Nephron (organoid): ENCODE measurements at regions not wholly inside any gene's neighbourhood (a gene's known extent, or its start where the extent isn't known, plus 50 kb on each side); places are given as distances from the start of the nearest gene placed in this dataset.

Experiments used
- H3K27ac Mint-ChIP-seq, 3 experiments: 2 replicates each; pipeline ENCODE4 v1.8.0; 2020; ENCODE audit warnings: mixed read lengths in 3 of 3, mild to moderate bottlenecking in 2 of 3, moderate library complexity in 1 of 3
- H3K27me3 Mint-ChIP-seq: 2 replicates; pipeline ENCODE4 v1.8.0; 2021; ENCODE audit warnings: low read depth, mild to moderate bottlenecking, moderate library complexity, mixed read lengths
- H3K36me3 Mint-ChIP-seq: 2 replicates; pipeline ENCODE4 v1.8.0; 2020; ENCODE audit warnings: low read depth, mixed read lengths
- H3K4me1 Mint-ChIP-seq: 2 replicates; pipeline ENCODE4 v1.8.0; 2020; ENCODE audit warnings: mixed read lengths
- H3K4me3 Mint-ChIP-seq, 3 experiments: 2 replicates each; pipeline ENCODE4 v1.8.0; 2020; ENCODE audit warnings: mild to moderate bottlenecking in 3 of 3, mixed read lengths in 3 of 3, moderate library complexity in 2 of 3
- H3K9me3 Mint-ChIP-seq: 2 replicates; pipeline ENCODE4 v1.8.0; 2020; ENCODE audit warnings: mixed read lengths
- CTCF ChIP-seq, 3 experiments: fragments of 200-600 bp; sonication (generic); IDR thresholded peaks; one replicate each; pipeline ENCODE4 v1.5.0; 2021; ENCODE audit warnings: antibody characterized with exemption in 3 of 3; ENCODE audit not compliant: unreplicated experiment in 3 of 3

- H3K27ac Mint-ChIP-seq, result peak overlapping the region in 2 of 3 experiments; percentile 16 to 73
- no peaks in the 10 kb centered on the region for H3K36me3 Mint-ChIP-seq
- peaks cover 33% of the 10 kb centered on the region for H3K27me3 Mint-ChIP-seq
Observed at GRCh38 chr10:44311563-44312051, 73.3 kb downstream of the CXCL12 start.

GRCh38 chr10:44310762-44311562 lies 73.9 kb downstream of the CXCL12 start:
- H3K27me3 Mint-ChIP-seq, result peaks cover 28% of the 10 kb centered on the region
- peaks cover 41% of the 10 kb centered on the region for H3K4me1 Mint-ChIP-seq
- peak overlapping the region in 2 of 3 experiments; percentile 16 to 73 for H3K27ac Mint-ChIP-seq
- no peaks in the 10 kb centered on the region for H3K36me3 Mint-ChIP-seq
- H3K4me3 Mint-ChIP-seq, result peak overlapping the region; percentile 31 to 50 (median 43)
- peak; percentile 93 to 98 (median 94) for TF ChIP-seq CTCF (IDR thresholded peaks at IDR 0.05; ENCODE audit: unreplicated experiment in 3 of 3)
- no peaks in the 10 kb centered on the region for H3K9me3 Mint-ChIP-seq

More at GRCh38 chr10:44311563-44312051, 73.3 kb downstream of the CXCL12 start:
- Mint-ChIP-seq H3K9me3 (no peaks in the 10 kb centered on the region), H3K4me3 (peak overlapping the region in 2 of 3 experiments; percentile 31 to 43), H3K4me1 (peaks cover 41% of the 10 kb centered on the region)
- no peak for TF ChIP-seq CTCF (IDR thresholded peaks at IDR 0.05; ENCODE audit: unreplicated experiment in 3 of 3)

GRCh38 chr10:44309939-44310761 lies 74.7 kb downstream of the CXCL12 start:
- TF ChIP-seq CTCF (IDR thresholded peaks at IDR 0.05; ENCODE audit: unreplicated experiment in 3 of 3), result no peak
- peaks cover 26% of the 10 kb centered on the region for H3K27me3 Mint-ChIP-seq
- no peaks in the 10 kb centered on the region for H3K9me3 Mint-ChIP-seq
- H3K4me3 Mint-ChIP-seq, result peak overlapping the region in 2 of 3 experiments; percentile 7 to 36
- H3K4me1 Mint-ChIP-seq, result peaks cover 41% of the 10 kb centered on the region
- H3K27ac Mint-ChIP-seq, result no peak overlapping the region
- H3K36me3 Mint-ChIP-seq, result no peaks in the 10 kb centered on the region

- Mint-ChIP-seq H3K36me3 (no peaks in the 10 kb centered on the region), H3K4me3 (no peak overlapping the region), H3K27ac (no peak overlapping the region), H3K4me1 (peaks cover 36% of the 10 kb centered on the region), H3K9me3 (peaks cover 4% of the 10 kb centered on the region), H3K27me3 (peaks cover 21% of the 10 kb centered on the region)
- TF ChIP-seq CTCF (IDR thresholded peaks at IDR 0.05; ENCODE audit: unreplicated experiment in 3 of 3), result no peak
Observed at GRCh38 chr10:44309361-44309760, 75.5 kb downstream of the CXCL12 start.

GRCh38 chr10:44308935-44309334 lies 76.0 kb downstream of the CXCL12 start:
- peaks cover 32% of the 10 kb centered on the region for H3K4me1 Mint-ChIP-seq
- H3K36me3 Mint-ChIP-seq, result no peaks in the 10 kb centered on the region
- peaks cover 23% of the 10 kb centered on the region for H3K27me3 Mint-ChIP-seq
- H3K9me3 Mint-ChIP-seq, result peaks cover 9% of the 10 kb centered on the region
- no peak overlapping the region for H3K4me3 Mint-ChIP-seq
- H3K27ac Mint-ChIP-seq, result no peak overlapping the region
- no peak for TF ChIP-seq CTCF (IDR thresholded peaks at IDR 0.05; ENCODE audit: unreplicated experiment in 3 of 3)
